Smooth muscle cell (in vitro differentiated cells): ENCODE measurements at regions not wholly inside any gene's neighbourhood (a gene's known extent, or its start where the extent isn't known, plus 50 kb on each side); places are given as distances from the start of the nearest gene placed in this dataset.

Experiments
- DNase-seq: peaks from one replicate; lab custom pipeline; 2025; ENCODE audit not compliant: unreplicated experiment; lab: John Stamatoyannopoulos, UW
- H2AFZ ChIP-seq: fragments of 200-600 bp; sonication (generic); 2 replicates; pipeline ENCODE4 v1.6.0; 2016; ENCODE audit warnings: antibody characterized with exemption, low read depth, mild to moderate bottlenecking
- H3F3A ChIP-seq: fragments of 200-600 bp; sonication (generic); 2 replicates; pipeline ENCODE4 v1.6.0; 2017; ENCODE audit warnings: antibody characterized with exemption, low read depth
- H3K27ac ChIP-seq: fragments of 200-600 bp; sonication (generic); 2 replicates; pipeline ENCODE4 v1.5.1; 2016; ENCODE audit warnings: low read depth, mild to moderate bottlenecking
- H3K27me3 ChIP-seq: fragments of 200-600 bp; sonication (generic); 2 replicates; pipeline ENCODE4 v1.6.1; 2016; ENCODE audit warnings: low read depth, mild to moderate bottlenecking
- H3K36me3 ChIP-seq: fragments of 200-600 bp; sonication (generic); 2 replicates; pipeline ENCODE4 v1.5.1; 2016; ENCODE audit warnings: low read depth
- H3K4me1 ChIP-seq: fragments of 200-600 bp; sonication (generic); 2 replicates; pipeline ENCODE4 v1.5.1; 2016; ENCODE audit warnings: low read depth
- H3K4me2 ChIP-seq: fragments of 200-600 bp; sonication (generic); 2 replicates; pipeline ENCODE4 v1.6.0; 2016; ENCODE audit warnings: mild to moderate bottlenecking
- H3K4me3 ChIP-seq: fragments of 200-600 bp; sonication (generic); 2 replicates; pipeline ENCODE4 v1.5.1; 2016; ENCODE audit warnings: mild to moderate bottlenecking
- H3K79me2 ChIP-seq: fragments of 200-600 bp; sonication (generic); 2 replicates; pipeline ENCODE4 v1.6.0; 2016; ENCODE audit warnings: low read depth, mild to moderate bottlenecking
- H3K9ac ChIP-seq: fragments of 200-600 bp; sonication (generic); 2 replicates; pipeline ENCODE4 v1.6.0; 2016; ENCODE audit warnings: low read depth
- H3K9me3 ChIP-seq: fragments of 200-600 bp; sonication (generic); replicated peaks from 2 replicates; pipeline ENCODE4 v1.5.1; 2016; ENCODE audit warnings: low read depth
- H4K20me1 ChIP-seq: fragments of 200-600 bp; sonication (generic); 2 replicates; pipeline ENCODE4 v1.6.0; 2016; ENCODE audit warnings: low read depth
- CTCF ChIP-seq: fragments of 200-600 bp; sonication (generic); IDR thresholded peaks from 2 replicates; pipeline ENCODE4 v1.5.1; 2017; ENCODE audit warnings: borderline replicate concordance, mild to moderate bottlenecking, antibody characterized with exemption; ENCODE audit not compliant: insufficient read depth, poor library complexity, severe bottlenecking
- WGBS: methylation state at CpG from one replicate; pipeline ENCODE4 v1.1.7; 2016; ENCODE audit warnings: low lambda C conversion rate; 5-methylcytosine and 5-hydroxymethylcytosine counted together

DNA sequence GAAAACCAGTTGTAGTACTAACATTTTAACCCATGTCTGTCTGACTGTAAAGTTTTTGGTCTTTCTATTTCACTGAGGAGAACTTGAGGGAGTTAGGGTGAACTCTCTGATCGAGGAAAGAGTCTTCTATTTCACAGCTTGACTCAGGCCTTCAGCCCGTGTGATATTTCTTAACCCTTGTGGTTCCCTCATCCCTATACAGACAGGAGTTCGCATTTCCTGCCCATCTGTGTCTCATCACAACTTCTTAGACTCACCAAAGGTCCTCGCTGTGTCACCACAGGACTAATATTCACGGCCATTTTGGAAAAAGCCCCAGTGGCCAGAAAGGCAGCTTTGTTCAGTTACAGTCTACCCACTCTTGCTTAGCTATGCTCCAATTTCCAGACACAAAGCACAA lies 172.8 kb downstream of the FAM181B start:
- Histone ChIP-seq H3K36me3 (no peaks in the 10 kb centered on the region), H3K27ac (no peak overlapping the region), H2AFZ (no peak overlapping the region), H4K20me1 (no peaks in the 10 kb centered on the region), H3K4me2 (no peak overlapping the region), H3K79me2 (no peaks in the 10 kb centered on the region), H3K4me1 (no peaks in the 10 kb centered on the region), H3K27me3 (peaks cover 17% of the 10 kb centered on the region), H3F3A (no peaks in the 10 kb centered on the region), H3K9me3 (no peaks in the 10 kb centered on the region), H3K9ac (no peak overlapping the region), H3K4me3 (no peak overlapping the region)
- WGBS, result 61% methylated on average over 5 of the region's 5 CpGs
- DNase-seq, result no peak
- no peak for TF ChIP-seq CTCF

- no peaks in the 10 kb centered on the region for H4K20me1 ChIP-seq
- 78% methylated on average over 2 of the region's 2 CpGs for WGBS
- no peak for TF ChIP-seq CTCF
- no peak overlapping the region for H3K27ac ChIP-seq
- no peaks in the 10 kb centered on the region for H3K9me3 ChIP-seq
- no peaks in the 10 kb centered on the region for H3K4me1 ChIP-seq
- peaks cover 7% of the 10 kb centered on the region for H3K27me3 ChIP-seq
- no peak for DNase-seq
- no peaks in the 10 kb centered on the region for H3K79me2 ChIP-seq
- H3F3A ChIP-seq, result no peaks in the 10 kb centered on the region
- H3K9ac ChIP-seq, result no peak overlapping the region
- no peak overlapping the region for H2AFZ ChIP-seq
- no peak overlapping the region for H3K4me3 ChIP-seq
- H3K36me3 ChIP-seq, result no peaks in the 10 kb centered on the region
- no peak overlapping the region for H3K4me2 ChIP-seq
Observed at GRCh38 chr11:82559609-82560008, 174.1 kb downstream of the FAM181B start.

DNA sequence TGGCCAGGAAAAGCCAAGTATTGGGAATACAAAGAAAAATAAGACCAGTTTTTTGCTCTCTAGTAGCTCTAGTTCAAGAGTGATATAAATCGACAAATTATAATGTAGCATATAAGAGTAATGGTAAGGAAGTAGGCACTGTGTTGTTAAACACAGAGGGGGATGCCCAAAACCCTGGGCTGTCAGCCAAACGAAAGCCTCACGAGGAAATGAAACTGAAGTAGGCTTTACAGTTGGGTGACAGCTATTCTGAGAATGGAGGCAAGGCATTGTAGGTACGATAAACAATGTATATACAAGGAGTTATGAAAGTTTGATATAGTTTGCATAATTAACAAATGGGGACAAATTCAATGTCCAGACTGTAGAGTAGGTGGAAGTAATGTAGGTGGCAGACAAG lies 176.4 kb downstream of the FAM181B start:
- Histone ChIP-seq H3K4me3 (no peak overlapping the region), H3K79me2 (no peaks in the 10 kb centered on the region), H3K4me1 (no peaks in the 10 kb centered on the region), H3K27me3 (no peaks in the 10 kb centered on the region), H3F3A (no peaks in the 10 kb centered on the region), H3K9me3 (no peaks in the 10 kb centered on the region), H3K36me3 (no peaks in the 10 kb centered on the region), H3K27ac (no peak overlapping the region), H2AFZ (no peak overlapping the region), H3K9ac (no peak overlapping the region), H4K20me1 (no peaks in the 10 kb centered on the region), H3K4me2 (no peak overlapping the region)
- DNase-seq, result no peak
- 92% methylated on average over 4 of the region's 4 CpGs for WGBS
- TF ChIP-seq CTCF, result no peak

DNA sequence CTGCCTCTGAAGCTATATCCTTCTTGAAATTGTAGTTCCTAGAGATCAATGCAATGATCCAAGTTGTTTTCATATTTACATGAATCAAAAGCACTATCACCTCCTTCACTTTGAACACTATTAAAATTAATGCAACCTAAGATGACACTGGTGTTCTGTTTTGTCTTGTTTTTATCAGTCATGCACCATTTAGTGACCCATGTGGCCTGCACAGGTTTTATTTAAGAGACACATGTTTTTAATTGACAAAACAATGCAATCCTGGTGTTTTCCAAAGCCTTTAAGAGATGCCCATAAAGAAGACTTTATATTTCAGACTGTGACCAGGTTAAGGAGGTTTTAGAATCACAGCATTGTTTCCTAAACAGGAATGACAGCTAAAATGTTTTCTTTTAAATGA lies 177.5 kb downstream of the FAM181B start:
- Histone ChIP-seq H3K4me3 (no peak overlapping the region), H3K79me2 (no peaks in the 10 kb centered on the region), H2AFZ (no peak overlapping the region), H3K27me3 (no peaks in the 10 kb centered on the region), H3K27ac (no peak overlapping the region), H4K20me1 (no peaks in the 10 kb centered on the region), H3K9me3 (no peaks in the 10 kb centered on the region), H3F3A (no peaks in the 10 kb centered on the region), H3K9ac (no peak overlapping the region), H3K4me1 (no peaks in the 10 kb centered on the region), H3K4me2 (no peak overlapping the region), H3K36me3 (no peaks in the 10 kb centered on the region)
- TF ChIP-seq CTCF, result no peak
- no peak for DNase-seq
